CD4-positive, alpha-beta memory T cell (primary cell): ENCODE measurements at regions not wholly inside any gene's neighbourhood (a gene's known extent, or its start where the extent isn't known, plus 50 kb on each side); places are given as distances from the start of the nearest gene placed in this dataset.

Experiments
- CTCF ChIA-PET: fragments of 350-600 bp; sonication (Branson Sonifier 250); formaldehyde crosslinking; loops from one replicate; lab custom pipeline; 2021; ENCODE audit warnings: inconsistent platforms; ENCODE audit not compliant: partially characterized antibody; lab: Charles Lee
- POLR2A ChIA-PET: fragments of 350-600 bp; sonication (Branson Sonifier 250); formaldehyde crosslinking; loops from one replicate; lab custom pipeline; 2021; ENCODE audit not compliant: partially characterized antibody; lab: Charles Lee
- DNase-seq, 5 donors: peaks; one replicate each; pipeline versions ENCODE4 v3.0.0 to v3.0.0-alpha.2; 2020 to 2022; ENCODE audit warnings: mixed read lengths in 1 of 5
- H3K27ac ChIP-seq: one replicate; pipeline ENCODE4 v1.7.0; 2013; ENCODE audit warnings: low read depth, low read length
- H3K27me3 ChIP-seq: 2 replicates; pipeline ENCODE4 v1.7.0; 2013; ENCODE audit warnings: mild to moderate bottlenecking, low read length, moderate library complexity; ENCODE audit not compliant: insufficient read depth
- H3K36me3 ChIP-seq: 2 replicates; pipeline ENCODE4 v1.7.0; 2013; ENCODE audit warnings: mild to moderate bottlenecking, low read length, moderate library complexity; ENCODE audit not compliant: insufficient read depth
- H3K4me1 ChIP-seq: 2 replicates; pipeline ENCODE4 v1.7.0; 2013; ENCODE audit warnings: mild to moderate bottlenecking, low read length, moderate library complexity; ENCODE audit not compliant: insufficient read depth
- H3K4me3 ChIP-seq, 2 donors: one replicate each; pipeline ENCODE4 v1.7.0; 2013; ENCODE audit warnings: low read length in 2 of 2, mild to moderate bottlenecking in 1 of 2
- H3K9me3 ChIP-seq, 2 donors: one replicate each; pipeline ENCODE4 v1.7.0; 2013; ENCODE audit warnings: low read length in 2 of 2, control low read depth in 1 of 2; ENCODE audit not compliant: control insufficient read depth in 1 of 2
- H3K27ac Mint-ChIP-seq, 7 donors: one replicate each; pipeline ENCODE4 v1.8.0; 2020 to 2021; ENCODE audit warnings: mixed read lengths in 7 of 7, mild to moderate bottlenecking in 6 of 7, inconsistent platforms in 3 of 7, moderate library complexity in 3 of 7
- H3K27me3 Mint-ChIP-seq, 2 donors: one replicate each; pipeline ENCODE4 v1.8.0; 2020 to 2021; ENCODE audit warnings: mixed read lengths in 2 of 2
- H3K36me3 Mint-ChIP-seq, 2 donors: one replicate each; pipeline ENCODE4 v1.8.0; 2020 to 2021; ENCODE audit warnings: mixed read lengths in 2 of 2, inconsistent platforms in 1 of 2, mild to moderate bottlenecking in 1 of 2
- H3K4me1 Mint-ChIP-seq, 4 donors: one replicate each; pipeline ENCODE4 v1.8.0; 2020 to 2021; ENCODE audit warnings: mixed read lengths in 4 of 4, mild to moderate bottlenecking in 1 of 4
- H3K4me3 Mint-ChIP-seq, 8 donors: one replicate each; pipeline ENCODE4 v1.8.0; 2020 to 2021; ENCODE audit warnings: mixed read lengths in 8 of 8, mild to moderate bottlenecking in 7 of 8, moderate library complexity in 6 of 8, inconsistent platforms in 3 of 8
- H3K9me3 Mint-ChIP-seq, 8 donors: one replicate each; pipeline ENCODE4 v1.8.0; 2020 to 2021; ENCODE audit warnings: mixed read lengths in 8 of 8, mild to moderate bottlenecking in 5 of 8, inconsistent platforms in 3 of 8, moderate library complexity in 1 of 8
- intact Hi-C: fragments of 100-400 bp; cut with micrococcal nuclease; formaldehyde crosslinking; loops from one replicate; pipeline ENCODE4 v1.15.1; 2023

GRCh38 chr2:153717060-153717459 is 154.7 kb upstream of the GALNT13 start:
- no peak for DNase-seq
- Histone ChIP-seq H3K4me3 (no peak overlapping the region), H3K9me3 (no peaks in the 10 kb centered on the region), H3K4me1 (no peaks in the 10 kb centered on the region), H3K27me3 (no peaks in the 10 kb centered on the region), H3K27ac (no peak overlapping the region), H3K36me3 (no peaks in the 10 kb centered on the region)
- POLR2A ChIA-PET, result no interaction called here
- Mint-ChIP-seq H3K36me3 (no peaks in the 10 kb centered on the region), H3K27me3 (no peaks in the 10 kb centered on the region), H3K27ac (no peak overlapping the region), H3K4me3 (no peak overlapping the region), H3K9me3 (peaks cover 0 to 9% (median 6%) of the 10 kb centered on the region in 8 donors), H3K4me1 (no peaks in the 10 kb centered on the region)
- CTCF ChIA-PET, result no interaction called here
- intact Hi-C loops, result no loop called here

DNA sequence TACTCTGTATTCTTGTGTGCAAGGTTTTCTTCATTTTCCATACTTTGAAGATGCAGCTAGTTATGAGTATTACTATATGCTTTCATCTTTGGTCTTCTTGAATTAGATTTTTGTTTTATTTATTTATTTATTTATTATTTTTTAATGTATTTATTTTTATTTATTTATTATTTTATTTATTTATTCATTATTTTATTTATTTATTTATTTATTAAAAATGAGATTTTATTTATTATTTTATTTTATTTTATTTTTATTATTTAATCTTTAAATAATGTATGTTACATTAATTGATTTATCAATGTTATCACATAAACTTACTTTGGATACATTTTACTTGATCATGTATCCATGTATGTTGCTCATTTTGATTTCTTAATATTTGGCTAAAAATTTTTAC is 132.3 kb upstream of the GALNT13 start:
- ChIA-PET POLR2A (no interaction called here), CTCF (no interaction called here)
- no peak overlapping the region for H3K4me3 ChIP-seq
- no peak overlapping the region for H3K27ac Mint-ChIP-seq
- H3K9me3 Mint-ChIP-seq, result peaks cover 2 to 19% (median 9%) of the 10 kb centered on the region in 8 donors
- DNase-seq, result no peak
- no peaks in the 10 kb centered on the region for H3K4me1 Mint-ChIP-seq
- no peaks in the 10 kb centered on the region for H3K4me1 ChIP-seq
- H3K36me3 ChIP-seq, result no peaks in the 10 kb centered on the region
- H3K27me3 Mint-ChIP-seq, result no peaks in the 10 kb centered on the region
- H3K27ac ChIP-seq, result no peak overlapping the region
- H3K9me3 ChIP-seq, result peaks cover 0 to 1% of the 10 kb centered on the region in 2 donors
- H3K36me3 Mint-ChIP-seq, result no peaks in the 10 kb centered on the region
- intact Hi-C loops, result no loop called here
- no peak overlapping the region for H3K4me3 Mint-ChIP-seq
- no peaks in the 10 kb centered on the region for H3K27me3 ChIP-seq

DNA sequence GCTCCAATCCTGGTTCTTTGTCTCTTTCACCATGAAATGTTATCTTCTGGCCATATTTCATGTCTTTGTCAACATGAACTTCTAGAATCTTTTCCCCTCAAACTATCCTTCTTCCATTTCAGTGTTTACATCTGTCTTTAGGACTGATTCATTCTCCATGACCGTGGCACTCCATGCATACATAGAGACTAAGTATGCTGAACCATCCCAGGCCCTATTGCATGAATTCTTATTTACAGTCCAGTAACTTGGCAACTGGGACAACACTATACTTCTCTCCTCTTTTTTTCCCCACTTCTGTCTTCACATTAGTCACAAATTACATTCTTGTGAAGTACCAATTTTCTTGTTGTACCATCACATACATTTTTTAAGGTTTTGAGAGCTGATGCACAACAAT is 109.8 kb upstream of the GALNT13 start:
- Histone ChIP-seq H3K9me3 (no peaks in the 10 kb centered on the region), H3K4me3 (no peak overlapping the region), H3K4me1 (no peaks in the 10 kb centered on the region), H3K27me3 (no peaks in the 10 kb centered on the region), H3K36me3 (no peaks in the 10 kb centered on the region), H3K27ac (no peak overlapping the region)
- H3K36me3 Mint-ChIP-seq, result no peaks in the 10 kb centered on the region
- H3K27me3 Mint-ChIP-seq, result no peaks in the 10 kb centered on the region
- CTCF ChIA-PET, result no interaction called here
- H3K4me1 Mint-ChIP-seq, result no peaks in the 10 kb centered on the region
- peaks cover 0 to 49% (median 30%) of the 10 kb centered on the region in 8 donors for H3K9me3 Mint-ChIP-seq
- DNase-seq, result no peak
- no peak overlapping the region for H3K27ac Mint-ChIP-seq
- intact Hi-C loops, result no loop called here
- no peak overlapping the region for H3K4me3 Mint-ChIP-seq
- POLR2A ChIA-PET, result interaction anchor here (0.6 kb wide), 1 partner anchor 209 kb away, joined by 3 read pairs; no protein-coding TSS in a partner anchor

- H3K27ac Mint-ChIP-seq, result no peak overlapping the region
- POLR2A ChIA-PET, result no interaction called here
- H3K9me3 Mint-ChIP-seq, result peaks cover 0 to 64% (median 47%) of the 10 kb centered on the region in 8 donors
- peaks cover 0 to 7% of the 10 kb centered on the region in 2 donors for H3K9me3 ChIP-seq
- no peaks in the 10 kb centered on the region for H3K36me3 ChIP-seq
- no peaks in the 10 kb centered on the region for H3K36me3 Mint-ChIP-seq
- intact Hi-C loops, result no loop called here
- no peaks in the 10 kb centered on the region for H3K4me1 ChIP-seq
- CTCF ChIA-PET, result no interaction called here
- H3K4me3 ChIP-seq, result no peak overlapping the region
- no peaks in the 10 kb centered on the region for H3K27me3 ChIP-seq
- H3K27ac ChIP-seq, result no peak overlapping the region
- H3K4me3 Mint-ChIP-seq, result no peak overlapping the region
- no peaks in the 10 kb centered on the region for H3K4me1 Mint-ChIP-seq
- no peaks in the 10 kb centered on the region for H3K27me3 Mint-ChIP-seq
- no peak for DNase-seq
Measured at GRCh38 chr2:153766415-153766814, 105.3 kb upstream of the GALNT13 start.

- no peak overlapping the region for H3K27ac Mint-ChIP-seq
- H3K27me3 Mint-ChIP-seq, result no peaks in the 10 kb centered on the region
- no peaks in the 10 kb centered on the region for H3K27me3 ChIP-seq
- CTCF ChIA-PET, result no interaction called here
- H3K27ac ChIP-seq, result no peak overlapping the region
- POLR2A ChIA-PET, result no interaction called here
- no peaks in the 10 kb centered on the region for H3K36me3 ChIP-seq
- H3K4me1 ChIP-seq, result no peaks in the 10 kb centered on the region
- H3K9me3 ChIP-seq, result peaks cover 0 to 7% of the 10 kb centered on the region in 2 donors
- H3K4me3 Mint-ChIP-seq, result no peak overlapping the region
- H3K36me3 Mint-ChIP-seq, result no peaks in the 10 kb centered on the region
- no peaks in the 10 kb centered on the region for H3K4me1 Mint-ChIP-seq
- no peak for DNase-seq
- H3K9me3 Mint-ChIP-seq, result peaks cover 0 to 50% (median 25%) of the 10 kb centered on the region in 8 donors
- H3K4me3 ChIP-seq, result no peak overlapping the region
- intact Hi-C loops, result no loop called here
Measured at GRCh38 chr2:153770359-153770991, 101.2 kb upstream of the GALNT13 start.

GRCh38 chr2:153780241-153780640 is 91.5 kb upstream of the GALNT13 start:
- CTCF ChIA-PET, result no interaction called here
- intact Hi-C loops, result no loop called here
- Histone ChIP-seq H3K4me1 (no peaks in the 10 kb centered on the region), H3K4me3 (no peak overlapping the region), H3K27me3 (no peaks in the 10 kb centered on the region), H3K27ac (no peak overlapping the region), H3K36me3 (no peaks in the 10 kb centered on the region), H3K9me3 (no peaks in the 10 kb centered on the region)
- no peaks in the 10 kb centered on the region for H3K4me1 Mint-ChIP-seq
- POLR2A ChIA-PET, result no interaction called here
- peaks cover 0 to 12% (median 7%) of the 10 kb centered on the region in 8 donors for H3K9me3 Mint-ChIP-seq
- H3K36me3 Mint-ChIP-seq, result no peaks in the 10 kb centered on the region
- H3K27ac Mint-ChIP-seq, result no peak overlapping the region
- no peak for DNase-seq
- H3K27me3 Mint-ChIP-seq, result no peaks in the 10 kb centered on the region
- H3K4me3 Mint-ChIP-seq, result no peak overlapping the region

GRCh38 chr2:153786016-153786415 is 85.7 kb upstream of the GALNT13 start:
- Histone ChIP-seq H3K4me3 (no peak overlapping the region), H3K9me3 (no peaks in the 10 kb centered on the region), H3K27ac (no peak overlapping the region), H3K4me1 (no peaks in the 10 kb centered on the region), H3K27me3 (no peaks in the 10 kb centered on the region), H3K36me3 (no peaks in the 10 kb centered on the region)
- H3K9me3 Mint-ChIP-seq, result peaks cover under 1 to 24% (median 16%) of the 10 kb centered on the region in 8 donors
- DNase-seq, result no peak
- CTCF ChIA-PET, result no interaction called here
- POLR2A ChIA-PET, result no interaction called here
- no peak overlapping the region for H3K27ac Mint-ChIP-seq
- intact Hi-C loops, result no loop called here
- no peaks in the 10 kb centered on the region for H3K27me3 Mint-ChIP-seq
- H3K4me3 Mint-ChIP-seq, result no peak overlapping the region
- no peaks in the 10 kb centered on the region for H3K4me1 Mint-ChIP-seq
- no peaks in the 10 kb centered on the region for H3K36me3 Mint-ChIP-seq
